GM12872 (cell line): ENCODE measurements at regions not wholly inside any gene's neighbourhood (a gene's known extent, or its start where the extent isn't known, plus 50 kb on each side); places are given as distances from the start of the nearest gene placed in this dataset.

Source experiments
- TF ChIP-seq, protein P1 (sequence below): IDR thresholded peaks from 3 replicates; pipeline ENCODE4 v1.5.1; 2011; ENCODE audit warnings: low read depth, mild to moderate bottlenecking, low read length, moderate library complexity; ENCODE audit not compliant: insufficient read depth

DNA sequence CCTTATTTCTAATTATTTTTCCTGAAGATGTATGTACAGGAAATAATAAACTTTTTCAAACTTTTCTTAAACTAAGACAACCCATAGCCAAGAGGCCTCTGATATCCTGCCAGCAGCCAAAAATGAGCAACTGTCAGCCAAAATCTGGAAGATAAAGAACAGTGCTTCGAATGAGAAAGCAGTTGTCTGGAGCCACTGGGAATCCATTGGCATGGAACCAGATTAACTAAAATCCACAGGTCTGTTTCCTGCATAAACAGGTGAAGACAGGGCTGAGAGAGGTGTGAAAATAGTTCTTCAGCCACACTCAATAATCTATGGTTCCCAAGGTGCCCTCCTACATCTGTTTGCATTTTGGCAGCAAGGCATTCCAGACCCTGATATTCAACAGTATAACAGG is 1076.7 kb upstream of the PIK3C3 start:
- TF ChIP-seq, protein P1, sequence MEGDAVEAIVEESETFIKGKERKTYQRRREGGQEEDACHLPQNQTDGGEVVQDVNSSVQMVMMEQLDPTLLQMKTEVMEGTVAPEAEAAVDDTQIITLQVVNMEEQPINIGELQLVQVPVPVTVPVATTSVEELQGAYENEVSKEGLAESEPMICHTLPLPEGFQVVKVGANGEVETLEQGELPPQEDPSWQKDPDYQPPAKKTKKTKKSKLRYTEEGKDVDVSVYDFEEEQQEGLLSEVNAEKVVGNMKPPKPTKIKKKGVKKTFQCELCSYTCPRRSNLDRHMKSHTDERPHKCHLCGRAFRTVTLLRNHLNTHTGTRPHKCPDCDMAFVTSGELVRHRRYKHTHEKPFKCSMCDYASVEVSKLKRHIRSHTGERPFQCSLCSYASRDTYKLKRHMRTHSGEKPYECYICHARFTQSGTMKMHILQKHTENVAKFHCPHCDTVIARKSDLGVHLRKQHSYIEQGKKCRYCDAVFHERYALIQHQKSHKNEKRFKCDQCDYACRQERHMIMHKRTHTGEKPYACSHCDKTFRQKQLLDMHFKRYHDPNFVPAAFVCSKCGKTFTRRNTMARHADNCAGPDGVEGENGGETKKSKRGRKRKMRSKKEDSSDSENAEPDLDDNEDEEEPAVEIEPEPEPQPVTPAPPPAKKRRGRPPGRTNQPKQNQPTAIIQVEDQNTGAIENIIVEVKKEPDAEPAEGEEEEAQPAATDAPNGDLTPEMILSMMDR, result no peak

DNA sequence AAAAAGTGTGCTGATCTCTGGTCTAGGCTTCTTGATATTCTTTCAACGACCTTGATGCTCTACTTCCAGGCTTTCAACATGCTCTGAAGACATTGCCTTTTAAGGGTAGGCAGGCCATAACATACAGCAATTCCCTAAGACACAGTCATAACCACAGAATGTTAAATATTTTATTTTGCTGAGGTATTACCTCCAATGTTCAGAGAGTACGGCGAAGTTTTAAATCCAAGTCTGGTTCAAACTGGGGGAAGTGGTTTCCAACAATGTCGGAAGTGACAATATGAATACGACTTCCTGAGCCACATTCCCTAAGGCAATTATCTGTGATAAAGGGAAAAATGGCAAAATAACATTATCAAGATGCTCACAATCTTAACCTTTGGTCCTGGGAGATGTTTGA is 1077.9 kb upstream of the PIK3C3 start:
- TF ChIP-seq, protein P1, result no peak

DNA sequence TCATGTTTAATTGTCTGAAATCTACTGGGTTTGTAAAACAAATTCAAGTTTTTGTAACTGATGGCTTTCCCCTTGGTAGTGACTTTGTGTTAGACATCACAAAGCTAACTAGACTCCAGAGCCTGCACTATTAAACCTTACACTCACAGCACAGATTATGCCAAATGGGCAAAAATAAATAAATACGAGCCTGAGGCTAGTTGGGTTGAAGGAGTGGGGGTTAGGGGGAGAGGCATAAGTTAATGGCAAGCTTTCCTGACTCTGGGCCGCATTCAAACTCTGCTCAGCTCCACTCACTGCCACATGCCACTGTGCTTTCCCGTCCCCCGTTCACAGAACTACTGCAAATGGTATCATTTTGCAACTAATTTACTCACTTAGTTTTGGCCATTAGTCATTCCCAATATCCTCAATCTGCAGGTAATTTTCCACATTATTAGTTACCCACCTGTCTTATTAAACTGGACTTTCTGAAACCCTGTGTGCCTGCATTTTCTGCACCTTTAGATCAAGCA is 1079.9 kb upstream of the PIK3C3 start:
- TF ChIP-seq, protein P1, result no peak

DNA sequence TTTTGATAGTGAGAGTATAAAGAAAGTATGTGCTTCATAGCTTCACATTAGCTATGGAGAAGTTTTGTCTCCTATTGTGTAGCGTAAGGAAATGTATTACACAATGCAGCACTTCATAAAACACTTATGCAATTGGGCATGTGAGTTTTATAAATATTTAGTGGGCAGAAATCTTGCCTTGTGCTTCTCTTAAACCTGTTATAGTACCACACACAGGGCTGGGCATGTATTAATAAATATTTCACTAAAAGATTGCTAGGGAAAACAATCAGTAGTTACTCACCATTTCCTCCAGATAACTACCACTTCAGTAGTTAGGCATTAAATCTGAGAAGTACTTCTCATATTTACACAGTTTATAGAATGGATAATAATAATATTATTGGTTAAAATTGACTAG is 1080.8 kb upstream of the PIK3C3 start:
- TF ChIP-seq, protein P1, result no peak

DNA sequence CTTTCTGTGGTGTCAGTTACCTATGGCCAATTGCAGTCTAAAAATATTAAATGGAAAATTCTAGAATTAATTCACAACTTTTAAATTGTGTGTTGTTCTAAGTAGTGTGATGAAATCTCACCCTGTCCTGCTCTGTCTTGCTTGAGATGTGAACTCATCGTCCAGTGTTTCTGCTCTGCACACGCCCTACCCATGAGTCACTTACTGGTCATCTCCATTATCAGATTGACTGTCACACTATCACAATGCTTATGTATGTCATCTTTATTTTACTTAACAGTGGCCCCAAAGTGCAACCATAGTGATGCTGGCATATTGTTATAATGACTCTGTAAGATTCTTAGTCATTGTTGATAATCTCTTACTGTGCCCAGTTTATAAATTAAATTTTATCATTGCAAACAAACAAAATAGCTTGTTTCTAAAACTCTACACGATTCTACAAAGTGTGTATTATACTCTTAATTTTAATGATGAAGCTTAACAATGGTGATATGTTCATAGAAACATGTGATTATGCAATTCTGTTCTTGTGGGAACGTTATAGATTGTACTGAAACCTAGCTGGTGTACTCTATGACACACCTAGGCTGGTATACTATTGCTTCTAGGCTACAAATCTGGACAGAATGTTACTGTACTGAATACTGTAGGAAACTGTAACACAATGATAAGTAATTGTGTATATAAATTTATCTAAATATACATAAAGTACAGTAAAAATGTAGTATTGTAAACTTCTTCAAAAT is 1086.8 kb upstream of the PIK3C3 start:
- TF ChIP-seq, protein P1, result no peak

DNA sequence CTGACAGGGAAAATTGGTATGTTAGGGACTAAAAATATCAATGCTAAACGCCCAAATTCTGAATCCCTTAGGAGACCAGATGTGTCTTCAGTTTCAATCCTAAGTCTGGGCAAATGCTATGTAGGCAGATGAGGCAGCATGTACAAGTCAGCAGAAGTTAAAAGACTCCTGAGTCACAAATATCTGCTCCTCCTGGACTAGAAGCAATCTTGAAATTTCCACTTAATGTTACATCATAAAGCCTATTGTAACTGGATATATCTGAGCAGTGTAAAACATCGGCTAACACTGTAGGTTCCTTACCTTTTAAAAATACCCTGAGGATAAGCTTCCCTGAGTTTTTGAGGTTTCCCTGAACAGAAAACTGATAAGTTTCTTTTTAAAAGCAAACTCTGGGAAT is 1087.6 kb upstream of the PIK3C3 start:
- TF ChIP-seq, protein P1, result no peak

DNA sequence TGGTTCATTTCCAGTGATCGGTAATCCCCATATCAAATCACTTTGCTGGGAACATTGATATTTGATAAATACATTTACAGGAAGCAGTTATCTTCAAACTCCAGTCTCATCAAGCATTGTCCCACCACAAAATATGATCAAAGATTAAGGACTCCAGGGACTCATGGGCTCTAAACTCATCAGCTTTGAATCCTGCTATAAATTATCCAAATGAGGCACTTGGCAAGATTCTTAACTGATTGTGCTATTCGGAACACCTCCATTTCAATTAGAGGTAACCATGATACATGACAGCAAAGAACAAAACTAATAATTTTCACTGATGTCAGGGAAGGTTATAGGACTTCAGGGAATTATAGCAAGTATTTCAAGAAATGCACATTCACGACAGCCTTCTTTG is 1088.1 kb upstream of the PIK3C3 start:
- TF ChIP-seq, protein P1, result no peak
